ENCODE measurements at regions not wholly inside any gene's neighbourhood (a gene's known extent, or its start where the extent isn't known, plus 50 kb on each side); places are given as distances from the start of the nearest gene placed in this dataset.
A peak's percentile ranks its signal among the peaks of the same experiment; 100 is the strongest.

DNA sequence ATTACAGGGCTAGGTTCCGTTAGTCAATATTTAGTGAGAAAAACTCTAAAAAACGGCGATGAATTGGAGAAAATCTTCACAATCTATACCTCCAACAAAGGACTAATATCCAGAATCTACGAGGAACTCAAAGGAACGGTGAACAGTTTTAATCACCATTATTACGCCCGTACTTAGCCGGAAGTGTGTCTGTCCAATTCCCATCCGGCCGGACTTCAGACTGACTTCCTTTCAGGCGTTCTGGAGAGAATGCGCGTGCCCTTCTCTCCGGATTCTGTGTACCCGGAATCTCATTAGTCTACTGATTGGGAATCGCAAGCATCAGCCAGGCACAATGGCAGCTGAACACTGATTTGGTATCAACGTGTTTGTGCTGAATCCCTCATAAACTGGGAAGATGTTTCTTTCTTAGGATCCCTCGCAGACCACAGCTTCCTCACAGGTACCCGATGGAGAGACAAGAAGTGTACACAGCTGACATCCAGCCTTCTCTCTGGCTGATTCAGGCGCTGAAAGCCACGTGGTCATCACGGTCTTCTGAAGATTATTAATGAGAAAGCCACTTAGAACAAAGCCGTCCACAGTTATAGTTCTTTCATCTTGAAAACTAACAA lies 239.9 kb downstream of the ZNF516 start:
- DNase-seq (ENCODE audit: low spot score) = no peak
- Histone ChIP-seq H3K27ac (no peak overlapping the region), H3K9ac (no peak overlapping the region), H3F3A (ENCODE audit: low read depth) (peaks cover 3% of the 10 kb centered on the region), H3K4me3 (no peak overlapping the region), H3K36me3 (no peaks in the 10 kb centered on the region), H3K4me1 (peaks cover 19% of the 10 kb centered on the region), H2AFZ (replicated peaks) (no peak overlapping the region), H3K79me2 (ENCODE audit: low read depth) (no peaks in the 10 kb centered on the region), H3K9me3 (ENCODE audit: low read depth) (no peaks in the 10 kb centered on the region), H4K20me1 (ENCODE audit: low read depth) (no peaks in the 10 kb centered on the region), H3K27me3 (no peaks in the 10 kb centered on the region), H3K4me2 (no peak overlapping the region)
- H3K9me3 Mint-ChIP-seq = no peaks in the 10 kb centered on the region
- H3K4me3 Mint-ChIP-seq = no peak overlapping the region
- H3K36me3 Mint-ChIP-seq = no peaks in the 10 kb centered on the region
- no peak overlapping the region for H3K27ac Mint-ChIP-seq
- H3K4me1 Mint-ChIP-seq = peaks cover 34% of the 10 kb centered on the region
- TF ChIP-seq EZH2phosphoT487 (IDR thresholded peaks at IDR 0.05) = no peak
- H3K27me3 Mint-ChIP-seq (ENCODE audit: insufficient read depth, low read depth) = peaks cover 2% of the 10 kb centered on the region

- H3K9ac ChIP-seq = no peak overlapping the region
- Mint-ChIP-seq H3K4me1 (peaks cover 12% of the 10 kb centered on the region), H3K4me3 (no peak overlapping the region), H3K27ac (no peak overlapping the region), H3K27me3 (ENCODE audit: insufficient read depth, low read depth) (peaks cover 2% of the 10 kb centered on the region), H3K36me3 (no peaks in the 10 kb centered on the region), H3K9me3 (no peaks in the 10 kb centered on the region)
- H3K9me3 ChIP-seq (ENCODE audit: low read depth) = no peaks in the 10 kb centered on the region
- no peaks in the 10 kb centered on the region for H3K4me1 ChIP-seq
- H3K4me2 ChIP-seq = no peak overlapping the region
- no peaks in the 10 kb centered on the region for H3F3A ChIP-seq (ENCODE audit: low read depth)
- H3K79me2 ChIP-seq (ENCODE audit: low read depth) = no peaks in the 10 kb centered on the region
- TF ChIP-seq, protein P1, sequence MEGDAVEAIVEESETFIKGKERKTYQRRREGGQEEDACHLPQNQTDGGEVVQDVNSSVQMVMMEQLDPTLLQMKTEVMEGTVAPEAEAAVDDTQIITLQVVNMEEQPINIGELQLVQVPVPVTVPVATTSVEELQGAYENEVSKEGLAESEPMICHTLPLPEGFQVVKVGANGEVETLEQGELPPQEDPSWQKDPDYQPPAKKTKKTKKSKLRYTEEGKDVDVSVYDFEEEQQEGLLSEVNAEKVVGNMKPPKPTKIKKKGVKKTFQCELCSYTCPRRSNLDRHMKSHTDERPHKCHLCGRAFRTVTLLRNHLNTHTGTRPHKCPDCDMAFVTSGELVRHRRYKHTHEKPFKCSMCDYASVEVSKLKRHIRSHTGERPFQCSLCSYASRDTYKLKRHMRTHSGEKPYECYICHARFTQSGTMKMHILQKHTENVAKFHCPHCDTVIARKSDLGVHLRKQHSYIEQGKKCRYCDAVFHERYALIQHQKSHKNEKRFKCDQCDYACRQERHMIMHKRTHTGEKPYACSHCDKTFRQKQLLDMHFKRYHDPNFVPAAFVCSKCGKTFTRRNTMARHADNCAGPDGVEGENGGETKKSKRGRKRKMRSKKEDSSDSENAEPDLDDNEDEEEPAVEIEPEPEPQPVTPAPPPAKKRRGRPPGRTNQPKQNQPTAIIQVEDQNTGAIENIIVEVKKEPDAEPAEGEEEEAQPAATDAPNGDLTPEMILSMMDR (IDR thresholded peaks at IDR 0.05) = peak; percentile 86
- no peak for TF ChIP-seq EZH2phosphoT487 (IDR thresholded peaks at IDR 0.05)
- H3K36me3 ChIP-seq = no peaks in the 10 kb centered on the region
- no peak overlapping the region for H3K4me3 ChIP-seq
- H2AFZ ChIP-seq (replicated peaks) = peak overlapping the region; percentile 31
- DNase-seq (ENCODE audit: low spot score) = peak; percentile 55
- no peaks in the 10 kb centered on the region for H4K20me1 ChIP-seq (ENCODE audit: low read depth)
- H3K27me3 ChIP-seq = no peaks in the 10 kb centered on the region
- no peak overlapping the region for H3K27ac ChIP-seq
These were observed 242.2 kb downstream of the ZNF516 start for GRCh38 chr18:76252880-76253279.

GRCh38 chr18:76252139-76252538 lies 242.9 kb downstream of the ZNF516 start:
- H3K36me3 ChIP-seq = no peaks in the 10 kb centered on the region
- no peak overlapping the region for H2AFZ ChIP-seq (replicated peaks)
- H3K4me1 ChIP-seq = no peaks in the 10 kb centered on the region
- H3K27me3 Mint-ChIP-seq (ENCODE audit: insufficient read depth, low read depth) = peaks cover 2% of the 10 kb centered on the region
- no peaks in the 10 kb centered on the region for H3K79me2 ChIP-seq (ENCODE audit: low read depth)
- TF ChIP-seq EZH2phosphoT487 (IDR thresholded peaks at IDR 0.05) = no peak
- TF ChIP-seq, protein P1 (IDR thresholded peaks at IDR 0.05) = no peak
- no peak for TF ChIP-seq EZH2 (IDR thresholded peaks at IDR 0.05)
- H3K9ac ChIP-seq = no peak overlapping the region
- H3K4me3 ChIP-seq = no peak overlapping the region
- no peak overlapping the region for H3K27ac ChIP-seq
- H3K4me2 ChIP-seq = no peak overlapping the region
- H3K9me3 ChIP-seq (ENCODE audit: low read depth) = no peaks in the 10 kb centered on the region
- H3K36me3 Mint-ChIP-seq = no peaks in the 10 kb centered on the region
- peaks cover under 1% of the 10 kb centered on the region for H3K9me3 Mint-ChIP-seq
- H3K4me1 Mint-ChIP-seq = peaks cover 5% of the 10 kb centered on the region
- no peak overlapping the region for H3K27ac Mint-ChIP-seq
- H3K27me3 ChIP-seq = no peaks in the 10 kb centered on the region
- DNase-seq (ENCODE audit: low spot score) = no peak
- H4K20me1 ChIP-seq (ENCODE audit: low read depth) = no peaks in the 10 kb centered on the region
- H3K4me3 Mint-ChIP-seq = no peak overlapping the region
- no peaks in the 10 kb centered on the region for H3F3A ChIP-seq (ENCODE audit: low read depth)

GRCh38 chr18:76251691-76252090 lies 243.4 kb downstream of the ZNF516 start:
- Mint-ChIP-seq H3K4me1 (peaks cover 2% of the 10 kb centered on the region), H3K36me3 (no peaks in the 10 kb centered on the region), H3K4me3 (no peak overlapping the region), H3K27ac (no peak overlapping the region), H3K27me3 (ENCODE audit: insufficient read depth, low read depth) (peaks cover 2% of the 10 kb centered on the region), H3K9me3 (peaks cover 2% of the 10 kb centered on the region)
- Histone ChIP-seq H3F3A (ENCODE audit: low read depth) (no peaks in the 10 kb centered on the region), H3K4me3 (no peak overlapping the region), H3K4me2 (no peak overlapping the region), H3K27me3 (no peaks in the 10 kb centered on the region), H4K20me1 (ENCODE audit: low read depth) (no peaks in the 10 kb centered on the region), H3K4me1 (no peaks in the 10 kb centered on the region), H3K27ac (no peak overlapping the region), H2AFZ (replicated peaks) (no peak overlapping the region), H3K9ac (no peak overlapping the region), H3K36me3 (no peaks in the 10 kb centered on the region), H3K9me3 (ENCODE audit: low read depth) (no peaks in the 10 kb centered on the region), H3K79me2 (ENCODE audit: low read depth) (no peaks in the 10 kb centered on the region)
- no peak for DNase-seq (ENCODE audit: low spot score)
- no peak for TF ChIP-seq EZH2phosphoT487 (IDR thresholded peaks at IDR 0.05)
- TF ChIP-seq, protein P1 (IDR thresholded peaks at IDR 0.05) = no peak
- TF ChIP-seq EZH2 (IDR thresholded peaks at IDR 0.05) = no peak
